B cell (primary cell): ENCODE measurements at regions not wholly inside any gene's neighbourhood (a gene's known extent, or its start where the extent isn't known, plus 50 kb on each side); places are given as distances from the start of the nearest gene placed in this dataset.

Source experiments
- ATAC-seq: fragments of 200-7000 bp; cut with Tn5 transposase; one replicate; pipeline ENCODE4 v1.10.0; 2021; ENCODE audit warnings: low read depth, mild to moderate bottlenecking, moderate number of reproducible peaks, moderate library complexity
- CTCF ChIA-PET: fragments of 350-600 bp; sonication (Branson Sonifier 250); formaldehyde crosslinking; loops from one replicate; lab custom pipeline; 2021; ENCODE audit warnings: antibody characterized with exemption, inconsistent platforms; lab: Charles Lee
- POLR2A ChIA-PET: fragments of 350-600 bp; sonication (Branson Sonifier 250); formaldehyde crosslinking; loops from one replicate; lab custom pipeline; 2021; ENCODE audit warnings: antibody characterized with exemption; lab: Charles Lee
- DNase-seq: peaks from one replicate; pipeline ENCODE4 v3.0.0; 2013
- H2AFZ ChIP-seq: 2 replicates; pipeline ENCODE4 v1.6.1; 2012; ENCODE audit warnings: mild to moderate bottlenecking, low read depth, low read length; ENCODE audit not compliant: insufficient read depth, poor library complexity, severe bottlenecking
- H3K27ac ChIP-seq, 2 donors: 1 replicate in 1 of 2; 2 replicates in 1 of 2; pipeline ENCODE4 v1.5.1; 2012 to 2013; ENCODE audit warnings: low read length in 2 of 2, mild to moderate bottlenecking in 2 of 2, moderate library complexity in 1 of 2
- H3K27me3 ChIP-seq, 4 experiments: fragments of 200-600 bp in 1 of 4; sonication (generic) in 1 of 4; replicated peaks in 1 of 4; 1 replicate in 2 of 4; 2 replicates in 2 of 4; pipeline versions ENCODE4 v1.6.1 to v1.7.0; 2013 to 2016; ENCODE audit warnings: low read length in 3 of 4, mild to moderate bottlenecking in 2 of 4, mixed read lengths in 1 of 4, moderate library complexity in 1 of 4; ENCODE audit not compliant: insufficient read depth in 4 of 4, control insufficient read depth in 3 of 4; ENCODE audit errors: control extremely low read depth in 1 of 4
- H3K36me3 ChIP-seq, 2 experiments: replicated peaks in 1 of 2; 1 replicate in 1 of 2; 2 replicates in 1 of 2; pipeline versions ENCODE4 v1.6.1 to v1.7.1; 2013; ENCODE audit warnings: low read length in 1 of 2; ENCODE audit not compliant: insufficient read depth in 2 of 2, control insufficient read depth in 1 of 2; ENCODE audit errors: control extremely low read depth in 1 of 2, extremely low read depth in 1 of 2
- H3K4me1 ChIP-seq, 2 donors: fragments of 200-600 bp in 1 of 2; sonication (generic) in 1 of 2; 1 replicate in 1 of 2; 2 replicates in 1 of 2; pipeline versions ENCODE4 v1.5.1 to v1.6.1; 2013 to 2017; ENCODE audit warnings: low read length in 2 of 2; ENCODE audit not compliant: control insufficient read depth in 2 of 2, insufficient read depth in 2 of 2
- H3K4me2 ChIP-seq: replicated peaks from 2 replicates; pipeline ENCODE3; 2012; ENCODE audit warnings: mild to moderate bottlenecking, low read depth, low read length; ENCODE audit not compliant: poor library complexity, severe bottlenecking
- H3K4me3 ChIP-seq, 5 experiments: fragments of 200-600 bp in 1 of 5; sonication (generic) in 1 of 5; 1 replicate in 3 of 5; 2 replicates in 2 of 5; pipeline versions ENCODE4 v1.5.1 to v1.7.0; 2011 to 2016; ENCODE audit warnings: low read length in 4 of 5, mild to moderate bottlenecking in 4 of 5, low read depth in 2 of 5, control low read depth in 1 of 5, moderate library complexity in 1 of 5; ENCODE audit not compliant: insufficient read depth in 1 of 5; ENCODE audit errors: control extremely low read depth in 1 of 5, extremely low read depth in 1 of 5
- H3K79me2 ChIP-seq: fragments of 200-600 bp; sonication (generic); one replicate; pipeline ENCODE4 v1.6.0; 2016; ENCODE audit warnings: low read length; ENCODE audit not compliant: control insufficient read depth, insufficient read depth
- H3K9ac ChIP-seq: fragments of 200-600 bp; sonication (generic); 2 replicates; pipeline ENCODE4 v1.6.1; 2017; ENCODE audit warnings: mild to moderate bottlenecking, low read length, moderate library complexity
- H3K9me3 ChIP-seq, 3 donors: one replicate each; pipeline versions ENCODE4 v1.6.1 to v1.7.1; 2013; ENCODE audit warnings: low read length in 2 of 3; ENCODE audit not compliant: control insufficient read depth in 2 of 3, insufficient read depth in 1 of 3; ENCODE audit errors: control extremely low read depth in 1 of 3
- H4K20me1 ChIP-seq: 2 replicates; pipeline ENCODE4 v1.6.0; 2012; ENCODE audit warnings: mild to moderate bottlenecking, low read length; ENCODE audit not compliant: insufficient read depth, control insufficient read depth, poor library complexity, severe bottlenecking
- H3K27ac Mint-ChIP-seq: one replicate; pipeline ENCODE4 v1.8.0; 2021; ENCODE audit warnings: mixed read lengths
- H3K27me3 Mint-ChIP-seq: one replicate; pipeline ENCODE4 v1.8.0; 2021; ENCODE audit warnings: mixed read lengths
- H3K4me1 Mint-ChIP-seq: one replicate; pipeline ENCODE4 v1.8.0; 2021; ENCODE audit warnings: mixed read lengths
- H3K4me3 Mint-ChIP-seq: one replicate; pipeline ENCODE4 v1.8.0; 2021; ENCODE audit warnings: mixed read lengths
- H3K9me3 Mint-ChIP-seq: one replicate; pipeline ENCODE4 v1.8.0; 2022; ENCODE audit warnings: mixed read lengths; ENCODE audit not compliant: insufficient read depth
- CTCF ChIP-seq: fragments of 200-600 bp; IDR thresholded peaks from one replicate; pipeline ENCODE4 v1.8.0; 2022; ENCODE audit warnings: antibody characterized with exemption, mild to moderate bottlenecking
- EZH2 ChIP-seq: IDR thresholded peaks from 2 replicates; pipeline ENCODE4 v1.6.1; 2012; ENCODE audit warnings: borderline replicate concordance, low read depth, mild to moderate bottlenecking, moderate library complexity, low read length; ENCODE audit not compliant: insufficient read depth, poor library complexity, severe bottlenecking
- WGBS: methylation state at CpG from one replicate; pipeline ENCODE4 v1.1.5; 2013; ENCODE audit warnings: missing lambda C conversion rate; ENCODE audit not compliant: insufficient coverage; 5-methylcytosine and 5-hydroxymethylcytosine counted together
- intact Hi-C: fragments of 100-400 bp; cut with micrococcal nuclease; formaldehyde crosslinking; loops from one replicate; pipeline ENCODE4 v1.10.0; 2022

DNA sequence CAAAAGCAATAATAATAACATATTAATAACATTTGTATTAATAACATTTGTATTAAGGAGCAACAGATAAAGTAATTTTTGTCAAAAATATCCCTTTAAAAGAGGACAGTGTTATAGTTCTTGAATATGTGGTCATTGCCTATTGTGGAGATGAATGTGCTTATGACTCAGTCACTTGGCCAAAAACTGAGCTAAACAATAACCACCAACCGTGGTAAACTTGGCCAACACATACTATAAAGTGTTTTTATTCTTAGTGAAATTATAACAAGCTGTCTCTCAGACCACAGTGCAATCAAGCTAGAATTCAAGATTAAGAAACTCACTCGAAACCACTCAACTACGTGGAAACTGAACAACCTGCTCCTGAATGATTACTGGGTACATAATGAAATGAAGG, 159.2 kb upstream of the PLPPR1 start:
- no peak overlapping the region for H3K27ac Mint-ChIP-seq
- no peaks in the 10 kb centered on the region for H3K79me2 ChIP-seq
- H3K36me3 ChIP-seq: no peaks in the 10 kb centered on the region
- no peak overlapping the region for H3K4me3 Mint-ChIP-seq
- no peaks in the 10 kb centered on the region for H3K4me1 Mint-ChIP-seq
- no peaks in the 10 kb centered on the region for H3K4me1 ChIP-seq
- H3K27ac ChIP-seq: no peak overlapping the region
- no peak overlapping the region for H3K4me3 ChIP-seq
- H3K27me3 Mint-ChIP-seq: no peaks in the 10 kb centered on the region
- no peaks in the 10 kb centered on the region for H3K27me3 ChIP-seq
- no peak overlapping the region for H2AFZ ChIP-seq
- ATAC-seq: no peak
- ChIA-PET CTCF (no interaction called here), POLR2A (no interaction called here)
- WGBS: no CpG with 5 or more reads among the region's 3 CpGs
- H3K9me3 ChIP-seq: no peaks in the 10 kb centered on the region
- H4K20me1 ChIP-seq: no peaks in the 10 kb centered on the region
- no peak overlapping the region for H3K9ac ChIP-seq
- DNase-seq: no peak
- H3K4me2 ChIP-seq: no peak overlapping the region
- TF ChIP-seq CTCF (no peak), EZH2 (no peak)
- H3K9me3 Mint-ChIP-seq: peaks cover 5% of the 10 kb centered on the region
- intact Hi-C loops: no loop called here

DNA sequence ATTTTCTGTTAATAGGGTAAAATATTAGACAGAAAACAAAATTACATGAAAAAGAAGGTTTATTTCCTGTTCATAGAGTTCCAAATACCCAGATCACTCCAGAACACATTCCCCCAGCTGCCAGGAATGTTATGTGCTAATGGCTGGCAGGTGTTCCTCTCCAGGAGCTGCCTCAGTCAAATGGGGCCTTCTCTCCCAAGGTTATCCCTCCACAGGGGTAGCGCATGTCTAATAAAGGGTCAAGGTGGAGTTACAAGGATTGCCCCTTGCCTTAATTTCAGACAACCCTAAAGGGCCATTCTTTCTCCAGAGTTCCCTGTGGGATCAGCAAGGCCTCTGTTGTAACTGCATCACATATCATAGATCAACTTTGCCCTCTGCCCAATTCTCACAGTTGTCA, 148.6 kb upstream of the PLPPR1 start:
- no peak overlapping the region for H3K27ac ChIP-seq
- H3K4me3 ChIP-seq: no peak overlapping the region
- WGBS: no CpG with 5 or more reads among the region's 1 CpG
- Mint-ChIP-seq H3K4me1 (no peaks in the 10 kb centered on the region), H3K9me3 (no peaks in the 10 kb centered on the region), H3K27me3 (no peaks in the 10 kb centered on the region), H3K4me3 (no peak overlapping the region), H3K27ac (no peak overlapping the region)
- no peaks in the 10 kb centered on the region for H3K4me1 ChIP-seq
- no peak for DNase-seq
- H3K9me3 ChIP-seq: no peaks in the 10 kb centered on the region
- no peaks in the 10 kb centered on the region for H3K27me3 ChIP-seq
- ChIA-PET CTCF (no interaction called here), POLR2A (no interaction called here)
- H2AFZ ChIP-seq: no peak overlapping the region
- no peak overlapping the region for H3K9ac ChIP-seq
- no peaks in the 10 kb centered on the region for H3K79me2 ChIP-seq
- no peaks in the 10 kb centered on the region for H4K20me1 ChIP-seq
- H3K36me3 ChIP-seq: no peaks in the 10 kb centered on the region
- no peak overlapping the region for H3K4me2 ChIP-seq
- no peak for ATAC-seq
- intact Hi-C loops: no loop called here
- TF ChIP-seq EZH2 (no peak), CTCF (no peak)
